CD14-positive monocyte (primary cell): ENCODE measurements at regions not wholly inside any gene's neighbourhood (a gene's known extent, or its start where the extent isn't known, plus 50 kb on each side); places are given as distances from the start of the nearest gene placed in this dataset.

ENCODE experiments used
- DNase-seq, 3 donors: peaks; one replicate each; pipeline ENCODE4 v3.0.0-alpha.2; 2011 to 2022
- H2AFZ ChIP-seq: 2 replicates; pipeline ENCODE4 v1.6.0; 2012; ENCODE audit warnings: mild to moderate bottlenecking, low read depth, low read length, inconsistent platforms; ENCODE audit not compliant: insufficient read depth, poor library complexity, severe bottlenecking
- H3K27ac ChIP-seq, 2 donors: 1 replicate in 1 of 2; 2 replicates in 1 of 2; pipeline ENCODE4 v1.5.1; 2012 to 2013; ENCODE audit warnings: low read length in 2 of 2, control low read depth in 1 of 2, inconsistent platforms in 1 of 2, low read depth in 1 of 2, mild to moderate bottlenecking in 1 of 2
- H3K27me3 ChIP-seq, 2 donors: one replicate each; pipeline versions ENCODE4 v1.6.0 to v1.6.1; 2011 to 2013; ENCODE audit warnings: low read length in 2 of 2; ENCODE audit not compliant: control insufficient read depth in 2 of 2, insufficient read depth in 2 of 2
- H3K36me3 ChIP-seq, 2 donors: replicated peaks in 1 of 2; 1 replicate in 1 of 2; 2 replicates in 1 of 2; pipeline versions ENCODE4 v1.5.1 to v1.6.1; 2012 to 2013; ENCODE audit warnings: low read length in 2 of 2, control low read depth in 1 of 2, inconsistent platforms in 1 of 2, mild to moderate bottlenecking in 1 of 2; ENCODE audit not compliant: insufficient read depth in 2 of 2, control insufficient read depth in 1 of 2
- H3K4me1 ChIP-seq, 2 donors: 1 replicate in 1 of 2; 2 replicates in 1 of 2; pipeline versions ENCODE4 v1.5.1 to v1.6.1; 2012 to 2013; ENCODE audit warnings: low read length in 2 of 2, control low read depth in 1 of 2, inconsistent platforms in 1 of 2, mild to moderate bottlenecking in 1 of 2, moderate library complexity in 1 of 2; ENCODE audit not compliant: insufficient read depth in 2 of 2, control insufficient read depth in 1 of 2
- H3K4me2 ChIP-seq: replicated peaks from 2 replicates; pipeline ENCODE3; 2012; ENCODE audit warnings: low read length, moderate library complexity, mild to moderate bottlenecking; ENCODE audit not compliant: poor library complexity, severe bottlenecking; ENCODE audit errors: extremely low read depth
- H3K4me3 ChIP-seq, 3 experiments: fragments of 200-600 bp in 1 of 3; sonication (generic) in 1 of 3; replicated peaks in 1 of 3; 1 replicate in 2 of 3; 2 replicates in 1 of 3; pipeline ENCODE4 v1.5.1; 2011 to 2013; ENCODE audit warnings: low read length in 3 of 3, mild to moderate bottlenecking in 3 of 3, control low read depth in 2 of 3, low read depth in 2 of 3, inconsistent platforms in 1 of 3, moderate library complexity in 1 of 3
- H3K79me2 ChIP-seq: 2 replicates; pipeline ENCODE4 v1.6.0; 2012; ENCODE audit warnings: mild to moderate bottlenecking, control low read depth, inconsistent platforms, low read length, moderate library complexity; ENCODE audit not compliant: insufficient read depth
- H3K9ac ChIP-seq: 2 replicates; pipeline ENCODE4 v1.6.0; 2017; ENCODE audit warnings: low read length, mild to moderate bottlenecking; ENCODE audit not compliant: insufficient read depth, poor library complexity, severe bottlenecking
- H3K9me3 ChIP-seq, 2 donors: replicated peaks in 1 of 2; 1 replicate in 1 of 2; 2 replicates in 1 of 2; pipeline versions ENCODE4 v1.5.1 to v1.6.1; 2012 to 2013; ENCODE audit warnings: low read length in 2 of 2, control low read depth in 1 of 2; ENCODE audit not compliant: control insufficient read depth in 1 of 2, insufficient read depth in 1 of 2
- H4K20me1 ChIP-seq: 2 replicates; pipeline ENCODE4 v1.6.0; 2012; ENCODE audit warnings: mild to moderate bottlenecking, low read length, control low read depth, moderate library complexity; ENCODE audit not compliant: insufficient read depth
- H3K27ac Mint-ChIP-seq, 7 donors: one replicate each; pipeline ENCODE4 v1.8.0; 2020; ENCODE audit warnings: mild to moderate bottlenecking in 7 of 7, mixed read lengths in 7 of 7, moderate library complexity in 6 of 7, inconsistent platforms in 2 of 7
- H3K27me3 Mint-ChIP-seq, 3 donors: one replicate each; pipeline ENCODE4 v1.8.0; 2021 to 2022; ENCODE audit warnings: low read depth in 3 of 3, mild to moderate bottlenecking in 3 of 3, mixed read lengths in 3 of 3, moderate library complexity in 3 of 3, inconsistent platforms in 1 of 3
- H3K36me3 Mint-ChIP-seq, 2 donors: one replicate each; pipeline ENCODE4 v1.8.0; 2020; ENCODE audit warnings: mixed read lengths in 2 of 2, inconsistent platforms in 1 of 2, mild to moderate bottlenecking in 1 of 2
- H3K4me1 Mint-ChIP-seq: one replicate; pipeline ENCODE4 v1.8.0; 2020; ENCODE audit warnings: mild to moderate bottlenecking, mixed read lengths
- H3K4me3 Mint-ChIP-seq, 2 donors: one replicate each; pipeline ENCODE4 v1.8.0; 2020; ENCODE audit warnings: mild to moderate bottlenecking in 2 of 2, mixed read lengths in 2 of 2, moderate library complexity in 1 of 2
- H3K9me3 Mint-ChIP-seq, 7 donors: one replicate each; pipeline ENCODE4 v1.8.0; 2020 to 2022; ENCODE audit warnings: mixed read lengths in 7 of 7, mild to moderate bottlenecking in 6 of 7, moderate library complexity in 6 of 7, inconsistent platforms in 2 of 7
- WGBS: methylation state at CpG from one replicate; pipeline ENCODE4 v1.1.5; 2013; ENCODE audit warnings: missing lambda C conversion rate; ENCODE audit not compliant: insufficient coverage; 5-methylcytosine and 5-hydroxymethylcytosine counted together
- intact Hi-C, 2 donors: fragments of 100-400 bp; cut with micrococcal nuclease; formaldehyde crosslinking; loops; one replicate each; pipeline versions ENCODE4 v1.15.0 to v1.15.1; 2023
- TF ChIP-seq, protein P1 (sequence below): fragments of 200-600 bp; IDR thresholded peaks from one replicate; pipeline ENCODE4 v1.8.0; 2022; ENCODE audit warnings: antibody characterized with exemption, mild to moderate bottlenecking

DNA sequence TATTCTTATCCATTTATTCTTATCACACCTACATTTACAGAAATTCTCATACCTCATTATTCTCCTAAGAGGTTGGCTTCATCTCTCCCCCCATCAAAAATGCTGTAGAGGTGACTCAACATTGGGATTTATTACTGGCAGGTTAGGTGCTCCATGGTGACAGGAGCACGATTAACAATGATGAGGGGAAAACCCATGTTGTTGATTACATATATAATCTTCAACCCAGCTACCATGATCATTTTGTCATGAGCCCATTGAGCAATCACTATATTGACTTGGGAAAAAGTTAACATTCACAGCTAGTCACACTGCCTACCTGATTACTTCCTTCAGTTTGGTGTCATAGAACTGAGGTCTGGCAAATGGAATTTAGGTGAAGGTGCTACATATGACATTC, 712.1 kb upstream of the CHRM3 start:
- Histone ChIP-seq H3K4me2 (no peak overlapping the region), H2AFZ (no peak overlapping the region), H3K36me3 (no peaks in the 10 kb centered on the region), H3K9ac (no peak overlapping the region), H3K79me2 (no peaks in the 10 kb centered on the region), H3K4me3 (no peak overlapping the region), H3K9me3 (no peaks in the 10 kb centered on the region), H3K27ac (no peak overlapping the region), H3K27me3 (no peaks in the 10 kb centered on the region), H4K20me1 (no peaks in the 10 kb centered on the region), H3K4me1 (no peaks in the 10 kb centered on the region)
- Mint-ChIP-seq H3K27me3 (no peaks in the 10 kb centered on the region), H3K4me1 (no peaks in the 10 kb centered on the region), H3K36me3 (no peaks in the 10 kb centered on the region), H3K9me3 (peaks cover 0 to 5% (median 0%) of the 10 kb centered on the region in 7 donors), H3K4me3 (no peak overlapping the region), H3K27ac (no peak overlapping the region)
- TF ChIP-seq, protein P1, sequence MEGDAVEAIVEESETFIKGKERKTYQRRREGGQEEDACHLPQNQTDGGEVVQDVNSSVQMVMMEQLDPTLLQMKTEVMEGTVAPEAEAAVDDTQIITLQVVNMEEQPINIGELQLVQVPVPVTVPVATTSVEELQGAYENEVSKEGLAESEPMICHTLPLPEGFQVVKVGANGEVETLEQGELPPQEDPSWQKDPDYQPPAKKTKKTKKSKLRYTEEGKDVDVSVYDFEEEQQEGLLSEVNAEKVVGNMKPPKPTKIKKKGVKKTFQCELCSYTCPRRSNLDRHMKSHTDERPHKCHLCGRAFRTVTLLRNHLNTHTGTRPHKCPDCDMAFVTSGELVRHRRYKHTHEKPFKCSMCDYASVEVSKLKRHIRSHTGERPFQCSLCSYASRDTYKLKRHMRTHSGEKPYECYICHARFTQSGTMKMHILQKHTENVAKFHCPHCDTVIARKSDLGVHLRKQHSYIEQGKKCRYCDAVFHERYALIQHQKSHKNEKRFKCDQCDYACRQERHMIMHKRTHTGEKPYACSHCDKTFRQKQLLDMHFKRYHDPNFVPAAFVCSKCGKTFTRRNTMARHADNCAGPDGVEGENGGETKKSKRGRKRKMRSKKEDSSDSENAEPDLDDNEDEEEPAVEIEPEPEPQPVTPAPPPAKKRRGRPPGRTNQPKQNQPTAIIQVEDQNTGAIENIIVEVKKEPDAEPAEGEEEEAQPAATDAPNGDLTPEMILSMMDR = no peak
- no CpG with 5 or more reads among the region's 1 CpG for WGBS
- intact Hi-C loops = no loop called here
- no peak for DNase-seq

DNA sequence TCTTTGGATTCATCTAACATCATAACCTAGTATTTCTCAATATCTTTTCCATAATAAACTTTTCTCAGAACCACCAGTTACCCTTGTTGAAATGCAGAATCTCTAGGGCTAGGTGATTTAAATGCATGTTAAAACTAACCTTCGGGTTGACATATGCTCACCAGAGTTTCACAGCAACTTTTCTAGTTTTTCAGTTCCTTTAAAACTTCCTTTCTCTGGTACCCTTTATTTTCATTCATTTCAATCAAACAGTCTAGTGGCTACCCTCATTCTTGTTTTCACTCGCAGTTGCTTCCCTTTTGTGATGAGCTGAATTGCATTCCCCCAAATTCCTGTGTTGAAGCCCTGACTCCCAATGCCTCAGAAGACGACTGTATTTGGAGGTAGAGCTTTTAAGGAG, 712.8 kb upstream of the CHRM3 start:
- DNase-seq = no peak
- Mint-ChIP-seq H3K4me3 (no peak overlapping the region), H3K27me3 (no peaks in the 10 kb centered on the region), H3K36me3 (no peaks in the 10 kb centered on the region), H3K27ac (no peak overlapping the region), H3K4me1 (no peaks in the 10 kb centered on the region), H3K9me3 (peaks cover 0 to 5% (median 0%) of the 10 kb centered on the region in 7 donors)
- WGBS = 75% methylated on average over 2 of the region's 3 CpGs
- Histone ChIP-seq H3K4me1 (no peaks in the 10 kb centered on the region), H3K9me3 (no peaks in the 10 kb centered on the region), H3K4me3 (no peak overlapping the region), H3K27me3 (no peaks in the 10 kb centered on the region), H3K79me2 (no peaks in the 10 kb centered on the region), H3K27ac (no peak overlapping the region), H3K4me2 (no peak overlapping the region), H2AFZ (no peak overlapping the region), H3K9ac (no peak overlapping the region), H4K20me1 (no peaks in the 10 kb centered on the region), H3K36me3 (no peaks in the 10 kb centered on the region)
- intact Hi-C loops = no loop called here
- TF ChIP-seq, protein P1 = no peak
